HG02884 (cell line): ENCODE measurements at regions not wholly inside any gene's neighbourhood (a gene's known extent, or its start where the extent isn't known, plus 50 kb on each side); places are given as distances from the start of the nearest gene placed in this dataset.
"Not testable (repeated sequence)": the region's sequence is repeated elsewhere in the genome, so short reads cannot be mapped to it uniquely, and the experiment has no call there.

Experiments used
- ATAC-seq: cut with Tn5 transposase; IDR thresholded peaks from one replicate; pipeline ENCODE4 v1.9.1; 2021; ENCODE audit warnings: mild to moderate bottlenecking, moderate library complexity; ENCODE audit not compliant: unreplicated experiment

GRCh38 chr7:149714081-149714909, 59.1 kb downstream of the ZNF467 start:
- peak; percentile 87 for ATAC-seq

GRCh38 chr7:149713731-149714068, 59.7 kb downstream of the ZNF467 start:
- ATAC-seq = no peak

- no peak for ATAC-seq
These were observed 60.2 kb downstream of the ZNF467 start for GRCh38 chr7:149713061-149713730.

DNA sequence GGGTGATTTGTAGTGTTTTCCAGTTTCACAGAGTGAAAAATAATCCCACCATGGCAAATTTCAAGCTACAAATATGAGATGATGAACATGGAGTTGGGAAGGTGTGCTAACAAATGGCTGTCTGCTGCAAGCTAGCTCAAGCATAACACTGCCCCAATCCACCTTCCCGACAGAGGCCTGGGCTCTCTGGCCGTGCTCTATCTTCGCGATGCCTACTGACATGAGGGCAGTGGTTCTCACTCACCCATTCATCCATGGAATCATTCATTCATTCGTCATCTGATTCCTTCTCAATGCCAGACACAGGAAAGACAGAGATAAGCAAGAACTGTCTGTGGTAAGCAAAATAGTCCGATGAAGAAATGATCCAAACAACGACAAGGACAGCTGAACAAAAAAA, 65.4 kb downstream of the ZNF467 start:
- no peak for ATAC-seq

DNA sequence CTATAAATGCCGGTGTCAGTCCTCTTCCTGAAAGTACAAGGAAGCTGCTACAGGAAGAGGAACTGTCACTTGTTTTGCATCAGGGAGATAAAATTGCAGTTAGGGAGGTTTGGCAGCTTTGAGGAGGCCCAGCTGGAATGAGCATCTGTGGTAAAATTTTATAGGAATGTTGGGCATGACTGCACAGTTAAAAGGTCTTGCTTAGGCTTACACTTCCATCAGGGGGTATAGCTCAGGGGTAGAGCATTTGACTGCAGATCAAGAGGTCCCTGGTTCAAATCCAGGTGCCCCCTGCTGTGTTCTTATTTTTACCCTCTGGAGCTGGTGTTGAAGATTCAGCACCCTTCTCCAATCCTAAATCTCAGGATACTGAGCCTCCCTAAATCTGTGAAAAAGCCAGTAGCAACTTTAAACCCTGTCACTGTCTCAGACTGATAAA, 65.9 kb downstream of the ZNF467 start:
- no peak for ATAC-seq

- ATAC-seq = no peak
These were observed 67.0 kb downstream of the ZNF467 start for GRCh38 chr7:149706398-149706797.

DNA sequence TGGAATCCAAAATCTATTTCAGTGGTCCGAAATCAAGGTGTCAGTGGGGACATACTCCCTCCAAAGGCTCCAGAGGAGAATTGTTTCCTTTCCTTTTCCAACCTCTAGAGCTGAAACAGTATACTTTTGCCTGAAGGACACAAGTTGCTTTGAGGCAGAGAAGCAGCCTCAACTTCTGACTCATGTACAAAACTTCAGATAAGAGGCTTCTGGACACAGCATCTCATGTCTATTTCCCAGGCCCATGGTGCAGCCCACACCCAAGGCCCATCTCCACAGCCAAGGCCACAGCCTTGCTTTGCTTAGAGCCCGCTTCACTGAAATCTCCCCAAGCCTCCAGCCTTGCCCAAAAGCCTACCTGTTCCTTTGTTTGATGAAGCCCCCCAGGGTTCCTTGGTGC, 68.9 kb downstream of the ZNF467 start:
- no peak for ATAC-seq

DNA sequence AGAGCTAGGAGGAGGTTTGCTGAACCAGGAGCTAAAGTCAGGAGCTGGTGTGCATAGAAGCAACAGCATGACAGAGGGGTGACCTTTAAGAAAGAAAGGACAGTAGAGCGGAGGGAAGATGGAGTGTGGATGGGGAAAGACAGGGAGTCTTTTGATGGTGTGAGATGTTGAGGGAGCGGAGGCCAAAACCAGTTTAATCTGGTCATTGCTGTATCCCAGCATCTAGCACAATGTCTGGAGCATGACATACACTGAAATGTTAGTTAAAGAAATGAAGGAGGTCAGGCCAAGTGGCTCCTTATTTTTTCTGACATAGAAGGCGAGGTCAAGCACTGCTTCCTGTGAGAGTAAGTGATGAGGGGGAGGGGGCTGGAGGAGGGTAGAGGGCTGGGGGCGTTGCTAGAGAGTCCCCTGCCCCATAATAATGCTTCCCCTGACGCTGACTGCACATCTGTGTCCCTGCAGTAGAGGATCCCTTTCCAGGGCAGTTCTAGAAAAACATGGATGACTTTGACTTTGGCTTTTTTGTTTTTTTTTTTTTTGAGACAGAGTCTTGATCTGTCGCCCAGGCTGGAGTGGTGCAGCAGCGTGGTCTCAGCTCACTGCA, 70.2 kb downstream of the ZNF467 start:
- ATAC-seq = no peak

- no peak for ATAC-seq
These were observed 71.7 kb downstream of the ZNF467 start for GRCh38 chr7:149701495-149702240.

DNA sequence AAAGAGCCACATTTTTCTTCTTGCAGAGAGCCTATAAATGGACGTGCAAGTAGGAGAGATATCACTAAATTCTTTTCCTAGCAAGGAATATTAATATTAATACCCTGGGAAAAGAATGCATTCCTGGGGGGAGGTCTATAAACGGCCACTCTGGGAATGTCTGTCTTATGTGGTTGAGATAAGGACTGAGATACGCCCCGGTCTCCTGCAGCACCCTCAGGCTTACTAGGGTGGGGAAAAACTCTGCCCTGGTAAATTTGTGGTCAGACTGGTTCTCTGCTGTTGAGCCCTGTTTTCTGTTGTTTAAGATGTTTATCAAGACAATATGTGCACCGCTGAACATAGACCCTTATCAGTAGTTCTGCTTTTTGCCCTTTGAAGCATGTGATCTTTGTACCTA, 75.6 kb downstream of the ZNF467 start:
- ATAC-seq = not testable (repeated sequence)

- no peak for ATAC-seq
These were observed 77.1 kb downstream of the ZNF467 start for GRCh38 chr7:149696280-149696679.

- ATAC-seq = no peak
These were observed 80.8 kb downstream of the ZNF467 start for GRCh38 chr7:149692557-149692982.

GRCh38 chr7:149692056-149692455, 81.3 kb downstream of the ZNF467 start:
- ATAC-seq = no peak

DNA sequence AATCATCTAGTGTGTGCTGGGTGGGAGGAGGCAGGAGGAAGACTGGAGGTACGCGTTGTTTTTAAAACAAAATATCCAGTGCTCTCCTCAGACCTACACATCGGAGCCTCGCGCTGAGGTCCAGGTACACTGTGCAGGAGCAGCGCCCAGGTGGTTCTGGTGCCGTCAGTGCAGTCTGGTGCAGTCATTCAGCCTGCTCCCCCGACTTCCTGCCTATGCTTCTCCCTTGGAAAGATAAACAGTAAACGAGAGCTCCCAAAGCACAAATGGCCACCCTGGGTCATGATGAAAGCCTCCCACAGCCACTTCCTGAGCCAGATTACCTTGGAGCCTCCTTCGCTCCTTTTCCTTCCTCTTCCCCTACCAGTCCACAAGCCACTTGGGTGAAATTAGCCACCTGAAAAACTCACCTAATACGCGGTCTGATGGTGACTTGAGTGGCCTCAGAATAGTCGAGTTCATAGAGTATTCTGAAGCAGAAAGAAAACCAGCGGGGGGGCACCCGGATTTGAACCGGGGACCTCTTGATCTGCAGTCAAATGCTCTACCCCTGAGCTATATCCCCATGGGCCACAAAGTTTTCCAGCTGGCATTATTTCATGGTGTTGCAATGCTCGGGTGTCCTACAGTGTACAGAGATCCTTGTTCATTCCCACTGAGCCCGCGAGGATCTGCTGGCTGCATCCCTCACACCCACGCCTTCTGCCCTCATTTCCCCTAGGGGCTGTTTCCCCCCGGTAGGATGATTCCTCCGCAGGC, 82.5 kb downstream of the ZNF467 start:
- no peak for ATAC-seq

- ATAC-seq = no peak
These were observed 84.1 kb downstream of the ZNF467 start for GRCh38 chr7:149689291-149689721.

GRCh38 chr7:149688836-149689235, 84.6 kb downstream of the ZNF467 start:
- ATAC-seq = no peak

- not testable (repeated sequence) for ATAC-seq
These were observed 85.6 kb downstream of the ZNF467 start for GRCh38 chr7:149687820-149688219.

GRCh38 chr7:149686449-149686848, 86.9 kb downstream of the ZNF467 start:
- no peak for ATAC-seq

DNA sequence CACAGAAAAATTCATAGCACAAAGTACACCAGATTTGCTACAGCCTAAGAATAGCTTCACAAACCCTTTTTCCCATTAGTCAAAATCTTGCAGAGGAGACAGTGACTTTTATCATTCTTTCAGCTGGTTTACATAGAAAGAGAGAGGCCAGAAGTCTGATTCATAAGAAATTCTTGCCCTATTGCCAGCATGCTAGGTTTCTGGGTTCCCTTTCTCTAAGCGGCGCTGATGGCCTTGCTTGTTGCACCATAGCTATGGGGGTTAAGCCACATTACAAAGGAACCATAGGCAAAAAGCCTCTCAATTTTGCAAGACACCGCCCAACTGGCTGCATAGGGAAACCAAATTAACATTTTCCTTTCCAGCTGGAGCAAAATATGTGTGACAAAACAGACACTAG, 87.4 kb downstream of the ZNF467 start:
- ATAC-seq = no peak

GRCh38 chr7:149685455-149685854, 87.9 kb downstream of the ZNF467 start:
- ATAC-seq = no peak
